PC-9 (cell line): ENCODE measurements at regions not wholly inside any gene's neighbourhood (a gene's known extent, or its start where the extent isn't known, plus 50 kb on each side); places are given as distances from the start of the nearest gene placed in this dataset.

Experiments used
- BruUV-seq: library from RNA; stranded (reverse); fragments of 400-500 nt; replicated peaks from 2 replicates; lab custom pipeline; 2021; lab: Mats Ljungman, UMichigan
- CTCF ChIA-PET: fragments of 300-600 bp; sonication (Branson Sonifier 250); formaldehyde crosslinking; loops from one replicate; lab custom pipeline; 2022; ENCODE audit warnings: antibody characterized with exemption; lab: Charles Lee
- POLR2A ChIA-PET: fragments of 300-600 bp; sonication (Branson Sonifier 250); formaldehyde crosslinking; loops from one replicate; lab custom pipeline; 2022; ENCODE audit warnings: antibody characterized with exemption; ENCODE audit not compliant: unreplicated experiment; lab: Charles Lee
- DNase-seq, 2 experiments: peaks; one replicate each; pipeline versions ENCODE4 v3.0.0 to v3.0.0-alpha.2; 2015 to 2022; ENCODE audit warnings: mixed read lengths in 1 of 2
- H2AFZ ChIP-seq: fragments of 200-600 bp; sonication (generic); 2 replicates; pipeline ENCODE4 v1.8.1; 2017; ENCODE audit warnings: antibody characterized with exemption
- H3F3A ChIP-seq: fragments of 200-600 bp; sonication (generic); 2 replicates; pipeline ENCODE4 v1.8.1; 2017; ENCODE audit warnings: antibody characterized with exemption, mild to moderate bottlenecking, low read depth; ENCODE audit not compliant: insufficient read depth
- H3K27ac ChIP-seq: fragments of 200-600 bp; sonication (generic); 2 replicates; pipeline ENCODE4 v1.6.1; 2016; ENCODE audit warnings: mixed run types
- H3K27me3 ChIP-seq: fragments of 200-600 bp; sonication (generic); 2 replicates; pipeline ENCODE4 v1.6.1; 2016; ENCODE audit warnings: low read depth, mixed run types; ENCODE audit not compliant: insufficient read depth
- H3K36me3 ChIP-seq: fragments of 200-600 bp; sonication (generic); 2 replicates; pipeline ENCODE4 v1.6.1; 2016; ENCODE audit warnings: low read depth, mixed run types
- H3K4me1 ChIP-seq: fragments of 200-600 bp; sonication (generic); replicated peaks from 2 replicates; pipeline ENCODE4 v1.6.1; 2016; ENCODE audit warnings: mixed run types; ENCODE audit not compliant: insufficient read depth
- H3K4me2 ChIP-seq: fragments of 200-600 bp; sonication (generic); 2 replicates; pipeline ENCODE4 v1.6.1; 2017; ENCODE audit warnings: mixed run types
- H3K4me3 ChIP-seq: fragments of 200-600 bp; sonication (generic); 2 replicates; pipeline ENCODE4 v1.6.1; 2016; ENCODE audit warnings: mixed run types
- H3K79me2 ChIP-seq: fragments of 200-600 bp; sonication (generic); 2 replicates; pipeline ENCODE4 v1.6.1; 2017; ENCODE audit warnings: low read depth, mixed run types
- H3K9me2 ChIP-seq: fragments of 200-600 bp; sonication (generic); 2 replicates; pipeline ENCODE4 v1.8.1; 2017; ENCODE audit warnings: mild to moderate bottlenecking; ENCODE audit not compliant: insufficient read depth
- H3K9me3 ChIP-seq: fragments of 200-600 bp; sonication (generic); 2 replicates; pipeline ENCODE4 v1.8.1; 2016; ENCODE audit warnings: low read depth; ENCODE audit not compliant: insufficient read depth
- H4K20me1 ChIP-seq: fragments of 200-600 bp; sonication (generic); 2 replicates; pipeline ENCODE4 v1.8.1; 2017; ENCODE audit not compliant: insufficient read depth
- EZH2 ChIP-seq: fragments of 200-600 bp; sonication (generic); IDR thresholded peaks from 2 replicates; pipeline ENCODE4 v1.8.0; 2017; ENCODE audit warnings: antibody characterized with exemption, low read depth
- intact Hi-C: fragments of 100-400 bp; cut with micrococcal nuclease; formaldehyde crosslinking; loops from one replicate; pipeline ENCODE4 v1.10.0; 2022; ENCODE audit not compliant: unreplicated experiment
- TF ChIP-seq, protein P1 (sequence below): fragments of 200-600 bp; sonication (generic); conservative IDR thresholded peaks from 2 replicates; pipeline ENCODE4 v1.6.1; 2017; ENCODE audit warnings: mixed run types, antibody characterized with exemption, mild to moderate bottlenecking, moderate library complexity

DNA sequence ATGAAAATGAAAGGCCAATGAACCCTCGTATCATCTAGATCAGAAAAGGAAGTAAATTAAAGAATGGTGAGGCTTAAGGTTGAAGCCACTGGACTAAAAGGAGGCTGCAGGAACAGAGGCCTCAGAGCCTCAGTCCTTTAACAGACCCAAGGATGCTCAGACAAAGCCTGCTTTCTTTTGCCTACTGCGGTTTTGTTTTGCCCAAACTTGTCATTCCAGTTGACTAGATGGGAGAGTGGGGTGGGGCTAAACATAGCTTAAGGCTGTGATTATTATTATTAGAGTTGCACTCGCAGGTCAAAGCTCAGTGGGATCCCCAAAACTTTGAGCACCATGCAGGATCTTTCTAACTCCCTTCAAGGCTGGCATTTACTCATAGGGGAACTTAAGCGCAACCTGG, 163.9 kb downstream of the RBM46 start:
- H3K9me3 ChIP-seq: no peaks in the 10 kb centered on the region
- no peaks in the 10 kb centered on the region for H3F3A ChIP-seq
- DNase-seq: no peak
- no peak overlapping the region for H3K27ac ChIP-seq
- intact Hi-C loops: no loop called here
- no peaks in the 10 kb centered on the region for H3K4me1 ChIP-seq
- no peak for TF ChIP-seq EZH2
- TF ChIP-seq, protein P1, sequence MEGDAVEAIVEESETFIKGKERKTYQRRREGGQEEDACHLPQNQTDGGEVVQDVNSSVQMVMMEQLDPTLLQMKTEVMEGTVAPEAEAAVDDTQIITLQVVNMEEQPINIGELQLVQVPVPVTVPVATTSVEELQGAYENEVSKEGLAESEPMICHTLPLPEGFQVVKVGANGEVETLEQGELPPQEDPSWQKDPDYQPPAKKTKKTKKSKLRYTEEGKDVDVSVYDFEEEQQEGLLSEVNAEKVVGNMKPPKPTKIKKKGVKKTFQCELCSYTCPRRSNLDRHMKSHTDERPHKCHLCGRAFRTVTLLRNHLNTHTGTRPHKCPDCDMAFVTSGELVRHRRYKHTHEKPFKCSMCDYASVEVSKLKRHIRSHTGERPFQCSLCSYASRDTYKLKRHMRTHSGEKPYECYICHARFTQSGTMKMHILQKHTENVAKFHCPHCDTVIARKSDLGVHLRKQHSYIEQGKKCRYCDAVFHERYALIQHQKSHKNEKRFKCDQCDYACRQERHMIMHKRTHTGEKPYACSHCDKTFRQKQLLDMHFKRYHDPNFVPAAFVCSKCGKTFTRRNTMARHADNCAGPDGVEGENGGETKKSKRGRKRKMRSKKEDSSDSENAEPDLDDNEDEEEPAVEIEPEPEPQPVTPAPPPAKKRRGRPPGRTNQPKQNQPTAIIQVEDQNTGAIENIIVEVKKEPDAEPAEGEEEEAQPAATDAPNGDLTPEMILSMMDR: no peak
- ChIA-PET CTCF (no interaction called here), POLR2A (no interaction called here)
- BruUV-seq: no TSS peak
- H3K27me3 ChIP-seq: no peaks in the 10 kb centered on the region
- no peak overlapping the region for H3K4me3 ChIP-seq
- H3K4me2 ChIP-seq: no peak overlapping the region
- H3K79me2 ChIP-seq: no peaks in the 10 kb centered on the region
- no peaks in the 10 kb centered on the region for H3K36me3 ChIP-seq
- H3K9me2 ChIP-seq: no peaks in the 10 kb centered on the region
- H2AFZ ChIP-seq: no peak overlapping the region
- no peaks in the 10 kb centered on the region for H4K20me1 ChIP-seq

DNA sequence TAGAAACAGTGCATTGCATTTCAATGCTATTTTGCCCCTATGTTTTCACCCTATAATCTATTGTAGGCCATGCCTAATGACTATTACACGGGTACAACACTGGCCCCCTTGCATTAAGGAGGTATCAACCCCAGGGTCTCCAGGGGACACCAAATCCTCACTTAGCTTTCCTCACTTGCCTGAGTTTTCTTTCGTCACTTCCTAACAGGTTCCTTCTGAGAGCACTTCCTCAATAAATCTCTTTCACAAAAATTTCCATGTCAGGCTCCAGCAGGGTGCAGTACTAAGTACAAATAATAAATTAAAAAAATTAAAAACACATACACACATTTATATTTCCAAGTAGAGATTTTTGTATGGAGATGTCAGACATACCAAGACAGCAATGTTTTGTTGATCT, 165.0 kb downstream of the RBM46 start:
- no peaks in the 10 kb centered on the region for H3F3A ChIP-seq
- no peak overlapping the region for H2AFZ ChIP-seq
- H3K79me2 ChIP-seq: no peaks in the 10 kb centered on the region
- no peak for TF ChIP-seq EZH2
- TF ChIP-seq, protein P1: no peak
- no peaks in the 10 kb centered on the region for H3K9me2 ChIP-seq
- CTCF ChIA-PET: no interaction called here
- no peaks in the 10 kb centered on the region for H3K9me3 ChIP-seq
- H4K20me1 ChIP-seq: no peaks in the 10 kb centered on the region
- intact Hi-C loops: no loop called here
- no peak for DNase-seq
- H3K36me3 ChIP-seq: no peaks in the 10 kb centered on the region
- H3K27ac ChIP-seq: no peak overlapping the region
- no peak overlapping the region for H3K4me2 ChIP-seq
- POLR2A ChIA-PET: no interaction called here
- no peak overlapping the region for H3K4me3 ChIP-seq
- no peaks in the 10 kb centered on the region for H3K27me3 ChIP-seq
- no peaks in the 10 kb centered on the region for H3K4me1 ChIP-seq
- BruUV-seq: no TSS peak

DNA sequence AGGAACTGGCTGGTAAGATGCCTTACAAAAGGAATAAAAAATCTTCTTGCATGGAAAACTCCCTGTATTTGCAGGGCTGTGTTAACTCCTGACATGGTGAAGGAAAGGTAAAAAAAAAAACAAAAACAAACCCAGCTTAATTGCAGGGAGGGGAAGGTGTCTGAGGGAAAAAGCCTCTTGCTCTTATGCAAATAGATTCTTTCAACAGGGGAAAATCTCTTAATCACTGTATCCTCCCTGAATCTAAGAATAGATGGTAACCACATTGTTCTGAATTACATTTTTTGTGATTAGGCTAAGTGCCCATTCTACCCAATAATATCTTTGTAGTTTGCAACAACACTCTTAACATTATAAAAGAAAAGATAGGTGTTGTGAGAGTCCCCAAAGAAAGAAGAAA, 172.6 kb downstream of the RBM46 start:
- H3K4me2 ChIP-seq: no peak overlapping the region
- no peak for DNase-seq
- H2AFZ ChIP-seq: no peak overlapping the region
- H3K79me2 ChIP-seq: no peaks in the 10 kb centered on the region
- no peak overlapping the region for H3K27ac ChIP-seq
- BruUV-seq: no TSS peak
- no peak overlapping the region for H3K4me3 ChIP-seq
- H3F3A ChIP-seq: no peaks in the 10 kb centered on the region
- no peaks in the 10 kb centered on the region for H3K36me3 ChIP-seq
- no peaks in the 10 kb centered on the region for H3K4me1 ChIP-seq
- H3K9me2 ChIP-seq: no peaks in the 10 kb centered on the region
- H4K20me1 ChIP-seq: no peaks in the 10 kb centered on the region
- intact Hi-C loops: no loop called here
- H3K27me3 ChIP-seq: no peaks in the 10 kb centered on the region
- TF ChIP-seq, protein P1: no peak
- TF ChIP-seq EZH2: no peak
- ChIA-PET CTCF (no interaction called here), POLR2A (no interaction called here)
- no peaks in the 10 kb centered on the region for H3K9me3 ChIP-seq
